Spleen (tissue), 7 donors: ENCODE measurements at regions not wholly inside any gene's neighbourhood (a gene's known extent, or its start where the extent isn't known, plus 50 kb on each side); places are given as distances from the start of the nearest gene placed in this dataset.

Experiments used
- POLR2A ChIP-seq, 3 donors: fragments of 450-650 bp; IDR thresholded peaks; one replicate each; pipeline ENCODE4 v1.5.1; 2017; ENCODE audit warnings: antibody characterized with exemption in 3 of 3, mild to moderate bottlenecking in 1 of 3
- POLR2AphosphoS5 ChIP-seq, 3 donors: sonication (generic); formaldehyde crosslinking; IDR thresholded peaks; one replicate each; pipeline ENCODE4 v1.5.1; 2017; ENCODE audit warnings: antibody characterized with exemption in 3 of 3
- TF ChIP-seq, protein P1 (sequence below), 11 experiments: fragments of 200-600 bp in 7 of 11; fragments of 450-650 bp in 4 of 11; sonication (generic) in 4 of 11; IDR thresholded peaks in 8 of 11; conservative IDR thresholded peaks in 3 of 11; 1 replicate in 7 of 11; 2 replicates in 4 of 11; pipeline versions ENCODE4 v1.4.0 to v1.8.0; 2016 to 2021; ENCODE audit warnings: antibody characterized with exemption in 11 of 11, inconsistent platforms in 4 of 11, mild to moderate bottlenecking in 1 of 11
- donor health status: DM: no; HTN: no; CAD: no; lungs with moderate emphysema.
- donor health status: DM: no; HTN: no; CAD: no.
- donor health status: DM: no; HTN: no; CAD: no.

DNA sequence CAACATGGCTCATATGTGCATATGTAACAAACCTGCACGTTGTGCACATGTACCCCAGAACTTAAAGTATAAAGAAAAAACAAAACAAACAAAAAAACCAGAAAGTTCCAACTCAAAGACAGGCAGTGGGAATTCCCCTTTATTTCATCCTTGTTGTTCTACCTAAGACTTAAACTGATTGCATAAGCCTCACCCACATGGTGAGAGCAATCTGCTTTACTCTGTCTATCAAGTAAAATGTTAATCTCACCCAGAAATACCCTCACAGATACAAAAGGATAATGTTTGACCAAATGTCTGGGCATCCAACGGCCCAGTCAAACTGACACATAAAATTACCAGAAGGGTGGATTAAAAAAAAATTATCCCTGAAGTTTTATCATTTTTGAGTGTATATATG is 190.9 kb upstream of the PLSCR5 start:
- TF ChIP-seq, protein P1, sequence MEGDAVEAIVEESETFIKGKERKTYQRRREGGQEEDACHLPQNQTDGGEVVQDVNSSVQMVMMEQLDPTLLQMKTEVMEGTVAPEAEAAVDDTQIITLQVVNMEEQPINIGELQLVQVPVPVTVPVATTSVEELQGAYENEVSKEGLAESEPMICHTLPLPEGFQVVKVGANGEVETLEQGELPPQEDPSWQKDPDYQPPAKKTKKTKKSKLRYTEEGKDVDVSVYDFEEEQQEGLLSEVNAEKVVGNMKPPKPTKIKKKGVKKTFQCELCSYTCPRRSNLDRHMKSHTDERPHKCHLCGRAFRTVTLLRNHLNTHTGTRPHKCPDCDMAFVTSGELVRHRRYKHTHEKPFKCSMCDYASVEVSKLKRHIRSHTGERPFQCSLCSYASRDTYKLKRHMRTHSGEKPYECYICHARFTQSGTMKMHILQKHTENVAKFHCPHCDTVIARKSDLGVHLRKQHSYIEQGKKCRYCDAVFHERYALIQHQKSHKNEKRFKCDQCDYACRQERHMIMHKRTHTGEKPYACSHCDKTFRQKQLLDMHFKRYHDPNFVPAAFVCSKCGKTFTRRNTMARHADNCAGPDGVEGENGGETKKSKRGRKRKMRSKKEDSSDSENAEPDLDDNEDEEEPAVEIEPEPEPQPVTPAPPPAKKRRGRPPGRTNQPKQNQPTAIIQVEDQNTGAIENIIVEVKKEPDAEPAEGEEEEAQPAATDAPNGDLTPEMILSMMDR (IDR thresholded peaks at IDR 0.05 in 8 of 11, conservative IDR thresholded peaks at IDR 0.05 in 3 of 11): no peak
- TF ChIP-seq POLR2A (IDR thresholded peaks at IDR 0.05) (no peak), POLR2AphosphoS5 (IDR thresholded peaks at IDR 0.05) (no peak)
